HG03469 (cell line): ENCODE measurements at regions not wholly inside any gene's neighbourhood (a gene's known extent, or its start where the extent isn't known, plus 50 kb on each side); places are given as distances from the start of the nearest gene placed in this dataset.
"Not testable (repeated sequence)": the region's sequence is repeated elsewhere in the genome, so short reads cannot be mapped to it uniquely, and the experiment has no call there.

Experiments
- ATAC-seq: cut with Tn5 transposase; IDR thresholded peaks from one replicate; pipeline ENCODE4 v1.9.1; 2021; ENCODE audit warnings: mild to moderate bottlenecking, moderate library complexity, moderate number of reproducible peaks; ENCODE audit not compliant: unreplicated experiment

DNA sequence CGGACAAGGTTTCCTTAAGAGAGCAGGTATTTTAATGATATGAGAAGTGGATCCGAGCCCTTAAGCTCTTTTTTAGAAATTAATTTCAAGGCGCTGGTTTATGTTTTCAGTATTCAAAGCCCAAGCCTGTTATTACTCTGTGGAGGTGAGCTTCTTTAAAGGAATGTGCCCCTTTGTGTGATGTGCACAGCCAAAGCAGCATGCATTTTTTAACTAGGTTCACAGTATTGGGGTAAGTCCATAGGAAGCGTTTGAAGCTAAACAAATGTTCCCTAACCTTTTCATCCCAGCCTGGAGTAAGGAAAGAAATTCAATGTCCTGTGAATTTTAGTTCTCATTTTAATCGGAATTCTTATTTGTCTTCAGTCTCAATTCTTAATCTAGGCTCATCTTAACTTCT is 217.5 kb downstream of the KCTD12 start:
- no peak for ATAC-seq

DNA sequence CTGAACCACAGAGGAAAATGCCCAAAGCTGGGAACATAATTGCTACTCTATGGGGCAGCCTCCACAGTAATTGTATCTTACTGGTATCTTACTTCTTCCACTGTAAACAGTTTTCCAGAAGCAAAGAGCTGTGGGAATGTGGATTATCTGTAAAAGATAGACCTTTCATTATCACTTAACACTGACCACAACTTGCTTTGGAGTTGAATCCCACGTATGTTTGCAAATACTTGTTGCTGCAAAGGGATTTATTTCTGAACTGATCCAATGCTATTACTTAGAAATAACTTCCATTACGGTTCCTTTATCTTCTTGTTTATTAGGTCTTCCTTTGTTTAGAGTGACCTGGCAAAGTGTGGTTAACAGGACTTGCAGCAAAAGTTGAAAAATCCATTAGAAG is 218.1 kb downstream of the KCTD12 start:
- no peak for ATAC-seq

DNA sequence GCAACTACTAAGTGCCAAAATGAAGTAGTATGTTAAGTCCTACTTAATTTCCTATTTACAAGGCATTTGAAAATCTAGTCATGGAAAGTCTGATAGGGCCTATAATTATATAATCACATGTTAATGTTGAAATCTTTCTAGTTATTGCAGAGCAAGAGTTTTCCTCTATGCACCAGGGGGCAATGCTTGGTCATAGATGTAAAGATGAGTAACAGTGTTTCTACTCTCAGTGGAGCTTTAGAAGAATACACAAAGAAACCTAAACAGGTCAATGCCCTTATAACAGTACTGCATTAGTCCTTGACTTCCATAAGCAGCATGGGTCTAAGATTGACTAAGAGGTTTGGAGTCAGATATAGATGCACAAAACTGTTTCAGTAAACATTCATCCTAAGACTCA is 218.7 kb downstream of the KCTD12 start:
- ATAC-seq, result no peak

DNA sequence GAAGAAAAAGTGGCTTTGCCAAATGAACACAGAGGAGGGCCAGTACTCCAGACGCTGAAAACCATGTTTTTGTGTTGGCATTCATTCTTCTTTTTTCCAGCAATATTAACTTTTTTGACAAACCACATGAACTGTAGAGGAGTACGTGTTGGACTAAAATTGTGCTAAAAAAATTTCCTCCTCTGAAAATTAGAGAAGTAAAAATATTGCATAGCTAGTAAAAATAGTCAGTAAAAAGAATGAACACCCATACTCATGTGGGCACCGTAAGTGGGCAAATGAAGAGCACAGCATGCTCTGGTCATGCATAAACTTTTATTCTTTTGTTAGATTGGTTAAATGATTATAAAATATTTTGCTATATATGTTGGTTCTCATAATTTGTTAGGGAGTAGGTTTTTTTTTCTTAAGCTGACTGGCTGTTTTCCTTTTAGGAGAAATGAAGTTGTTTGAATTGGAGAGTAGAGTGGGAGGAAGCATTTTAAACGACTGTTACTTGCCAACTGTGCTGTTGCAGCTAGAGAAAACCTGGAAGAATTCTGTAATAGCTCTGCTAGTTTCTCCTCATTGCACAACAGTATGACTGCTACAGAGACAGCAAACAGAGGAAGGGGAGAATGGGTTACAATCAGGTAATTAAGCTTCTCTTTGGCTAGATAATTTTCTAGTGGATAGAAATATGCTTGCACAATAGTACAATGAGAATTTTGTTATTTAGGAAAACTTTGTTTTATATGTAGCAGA is 222.4 kb downstream of the KCTD12 start:
- no peak for ATAC-seq

DNA sequence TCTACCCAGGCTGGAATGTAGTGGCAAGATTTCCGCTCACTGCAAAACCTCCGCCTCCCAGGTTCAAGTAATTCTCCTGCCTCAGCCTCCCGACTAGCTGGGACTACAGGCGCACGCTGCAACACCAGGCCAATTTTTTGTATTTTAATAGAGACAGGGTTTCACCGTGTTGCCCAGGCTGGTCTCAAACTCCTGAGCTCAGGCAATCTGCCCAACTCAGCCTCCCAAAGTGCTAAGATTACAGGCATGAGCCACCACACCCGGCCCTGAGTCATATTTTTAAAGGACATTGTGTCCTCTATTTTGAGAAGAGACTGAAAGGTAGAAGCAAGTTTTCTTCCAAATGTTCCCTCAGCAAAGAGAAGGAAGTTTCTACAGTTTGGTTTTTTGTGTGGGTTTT is 227.1 kb downstream of the KCTD12 start:
- not testable (repeated sequence) for ATAC-seq

DNA sequence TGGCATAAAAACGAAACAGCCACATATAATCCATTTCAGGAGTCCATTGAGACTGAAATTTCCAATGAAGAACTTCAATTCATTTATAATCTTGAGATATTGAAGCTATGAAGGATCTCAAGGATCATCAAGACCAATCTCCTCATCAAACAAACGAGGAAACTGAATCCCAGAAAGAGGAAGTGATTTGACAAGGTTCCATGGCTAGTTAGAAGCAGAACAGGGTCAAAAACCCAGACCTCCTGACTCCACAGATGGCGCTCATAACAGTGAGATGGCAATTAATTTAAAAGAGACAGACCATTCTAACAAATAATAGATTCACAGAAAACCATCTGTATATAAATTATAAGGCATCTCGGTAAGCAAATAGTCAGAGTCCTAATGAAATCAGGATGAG is 229.7 kb downstream of the KCTD12 start:
- ATAC-seq, result no peak

DNA sequence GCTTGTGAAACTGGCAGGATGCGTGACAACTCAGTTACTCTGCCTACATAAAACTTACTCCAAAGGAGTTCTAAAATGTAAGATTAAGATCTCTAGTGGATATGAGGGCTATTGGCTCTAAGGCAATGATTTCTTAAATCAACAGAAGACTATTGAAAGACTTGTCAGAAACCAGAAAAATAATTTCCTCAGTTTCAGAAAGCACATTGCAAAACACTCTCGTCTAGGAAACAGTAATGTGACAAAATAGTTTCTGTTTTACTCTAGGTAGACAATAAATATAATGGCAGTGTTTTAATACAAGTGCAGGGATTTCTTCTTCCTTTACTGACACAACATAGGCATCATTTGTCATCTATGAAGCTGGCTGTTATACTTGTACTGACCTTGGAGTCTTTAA is 230.1 kb downstream of the KCTD12 start:
- no peak for ATAC-seq

DNA sequence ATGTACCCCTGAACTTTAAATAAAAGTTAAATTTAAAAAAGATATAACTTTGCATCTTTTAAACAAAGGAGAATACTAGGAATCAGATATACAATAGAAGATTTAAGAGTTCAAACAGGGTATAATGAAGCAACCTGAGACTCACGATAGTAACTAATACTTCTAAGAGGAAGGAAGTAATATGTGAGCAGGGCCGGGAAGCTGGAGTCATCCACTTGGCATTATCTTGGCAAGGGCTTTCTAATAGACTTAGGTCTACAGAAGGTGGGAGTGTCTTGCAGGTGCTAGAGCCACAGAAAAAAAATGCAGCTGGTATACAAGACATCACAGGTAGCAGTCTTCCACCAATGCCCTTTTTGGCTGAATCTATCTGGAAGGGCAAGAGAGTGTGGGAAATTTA is 231.9 kb downstream of the KCTD12 start:
- ATAC-seq, result no peak

DNA sequence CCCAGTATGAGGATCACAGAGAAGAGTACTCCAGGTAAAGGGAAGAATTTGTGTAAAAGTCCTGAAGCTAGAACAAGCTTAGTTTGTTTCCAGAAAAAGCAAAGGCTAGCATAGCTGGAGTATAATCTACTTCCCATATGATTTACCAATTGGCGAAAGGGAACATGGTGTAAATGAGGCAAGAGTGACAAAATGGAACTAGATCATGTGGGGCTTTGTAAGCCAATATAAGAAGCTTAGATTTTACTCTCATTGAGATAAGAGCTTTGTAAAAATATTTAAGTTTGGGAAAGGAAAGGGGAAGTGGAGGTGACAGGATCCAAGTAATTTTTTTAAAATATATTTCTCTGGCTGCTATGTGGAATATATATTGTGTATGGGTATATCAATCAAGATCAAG is 234.9 kb downstream of the KCTD12 start:
- ATAC-seq, result no peak

DNA sequence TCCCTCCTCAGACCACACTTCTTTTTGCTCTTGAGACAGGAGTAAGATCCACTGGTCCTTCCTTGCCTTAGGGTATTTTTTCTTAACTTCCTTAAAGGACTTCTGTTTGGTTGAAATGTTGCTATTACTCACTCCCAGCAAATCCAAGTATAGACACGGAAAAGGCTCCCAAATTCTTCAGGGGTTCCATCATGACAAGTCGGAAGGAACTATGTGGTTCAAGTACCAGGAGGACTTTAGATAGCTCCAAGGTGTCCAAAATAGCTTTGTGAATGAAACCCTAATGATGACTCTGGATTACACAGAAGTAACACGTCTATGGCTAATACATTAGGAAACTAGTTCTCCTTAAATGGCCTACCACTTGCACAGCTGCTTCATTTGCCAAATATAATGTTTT is 238.7 kb downstream of the KCTD12 start:
- no peak for ATAC-seq

DNA sequence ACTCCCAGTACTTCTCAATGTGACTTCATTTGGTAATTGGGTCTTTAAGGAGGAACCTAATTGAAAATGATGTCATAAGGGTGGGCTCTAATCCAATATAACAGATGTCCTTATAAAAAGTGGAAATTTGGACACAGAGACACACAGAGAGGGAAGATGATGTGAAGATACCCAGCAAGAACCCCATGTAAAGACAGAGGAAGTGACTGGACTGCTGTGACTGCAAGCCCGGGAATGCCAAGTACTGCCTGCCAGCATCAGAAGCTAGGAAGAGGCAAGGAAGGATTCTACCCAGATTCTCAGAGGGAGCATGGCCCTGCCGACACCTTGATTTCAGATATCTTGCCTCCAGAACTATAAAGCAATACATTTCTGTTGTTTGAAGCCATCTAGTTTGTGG is 239.3 kb downstream of the KCTD12 start:
- no peak for ATAC-seq

DNA sequence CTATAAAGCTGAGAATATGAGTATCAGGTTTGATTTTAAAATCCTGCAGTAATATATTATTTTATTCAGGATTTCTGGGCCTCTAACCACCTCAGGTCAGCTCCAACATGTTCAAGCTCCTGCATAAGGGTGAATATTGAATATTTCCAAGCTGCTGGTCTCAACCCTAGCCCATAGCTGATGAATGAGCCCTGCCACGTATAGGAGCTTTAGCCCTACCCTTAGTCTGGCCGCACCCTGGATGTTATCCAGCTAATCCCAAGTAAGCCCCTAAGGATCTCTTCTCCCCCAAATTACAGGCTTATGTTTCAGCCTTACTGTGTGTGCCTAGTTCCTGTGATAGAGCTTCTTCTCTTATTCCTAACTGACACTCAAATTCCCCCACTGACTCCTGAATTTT is 240.6 kb downstream of the KCTD12 start:
- ATAC-seq, result no peak

DNA sequence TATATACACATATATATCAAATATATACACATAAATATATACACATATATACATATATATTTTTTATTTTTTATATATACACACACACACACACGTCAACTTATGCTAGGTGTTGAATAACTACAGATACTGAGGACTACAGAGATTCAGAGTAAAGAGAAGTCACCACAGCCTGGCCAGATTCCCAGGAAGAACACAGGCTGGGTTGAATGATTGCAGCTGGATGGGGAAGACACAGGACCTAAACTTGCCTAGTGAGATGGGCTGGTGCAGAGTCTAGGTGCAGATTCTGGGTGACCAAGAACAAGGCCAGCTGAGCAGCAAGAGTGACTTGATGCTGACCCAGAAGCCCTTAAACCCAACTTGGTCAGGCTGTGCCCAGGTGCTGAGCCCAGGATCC is 241.3 kb downstream of the KCTD12 start:
- ATAC-seq, result no peak

DNA sequence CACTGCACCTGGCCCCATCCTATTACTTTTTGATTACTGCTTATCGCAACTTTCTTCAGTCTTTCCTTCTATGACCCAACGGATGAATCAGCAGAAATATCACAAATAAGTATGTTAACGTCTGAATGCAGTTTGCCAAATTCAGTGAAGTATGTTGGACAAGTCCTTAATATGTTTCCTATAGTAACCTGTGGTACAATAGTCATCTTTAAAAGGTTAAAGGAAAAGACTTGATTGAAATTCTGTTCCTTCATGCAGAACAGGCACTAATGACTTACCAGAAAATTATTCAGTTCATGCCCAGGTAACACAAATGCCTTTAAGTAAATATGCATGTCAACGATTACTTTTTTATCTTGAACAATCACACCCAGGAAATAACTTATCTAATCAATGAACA is 242.6 kb downstream of the KCTD12 start:
- no peak for ATAC-seq

DNA sequence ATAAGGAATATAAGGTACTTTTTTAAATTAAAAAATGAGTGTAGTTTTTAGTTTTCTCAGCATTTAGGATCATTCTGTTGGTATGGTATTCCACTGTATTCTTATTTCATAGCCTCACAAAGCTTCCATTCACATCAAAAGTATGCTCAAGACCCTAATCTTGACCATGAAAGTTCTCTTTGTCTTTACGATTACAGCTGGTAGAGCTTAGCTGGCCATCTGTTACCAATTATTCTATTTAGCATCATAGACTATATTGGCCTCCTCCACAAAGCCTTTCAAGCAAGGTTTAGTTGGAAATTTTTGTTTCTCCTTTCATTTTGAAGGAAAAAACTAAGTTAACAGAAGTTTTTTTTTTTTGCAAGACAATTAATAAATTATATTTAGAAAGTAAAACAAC is 245.1 kb downstream of the KCTD12 start:
- ATAC-seq, result no peak

DNA sequence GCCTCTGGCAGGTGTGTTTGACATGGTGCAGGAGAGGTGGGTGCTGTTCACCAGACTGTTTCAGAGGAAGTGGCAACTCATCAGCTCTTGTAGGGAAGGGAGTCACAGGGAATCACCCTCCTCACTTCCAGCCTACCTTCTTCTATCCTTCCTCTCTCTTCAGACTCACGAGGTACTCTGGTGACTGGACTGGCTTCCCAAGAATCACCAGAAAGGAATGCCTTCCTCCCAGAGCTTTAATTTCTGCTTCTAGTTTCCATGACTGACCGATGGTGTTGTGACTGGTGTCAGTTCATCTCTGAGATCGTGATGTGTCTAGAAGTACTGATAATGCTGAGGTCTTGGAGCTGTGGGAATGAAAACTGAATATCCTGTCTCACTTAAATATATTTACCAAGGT is 247.3 kb downstream of the KCTD12 start:
- ATAC-seq, result no peak

DNA sequence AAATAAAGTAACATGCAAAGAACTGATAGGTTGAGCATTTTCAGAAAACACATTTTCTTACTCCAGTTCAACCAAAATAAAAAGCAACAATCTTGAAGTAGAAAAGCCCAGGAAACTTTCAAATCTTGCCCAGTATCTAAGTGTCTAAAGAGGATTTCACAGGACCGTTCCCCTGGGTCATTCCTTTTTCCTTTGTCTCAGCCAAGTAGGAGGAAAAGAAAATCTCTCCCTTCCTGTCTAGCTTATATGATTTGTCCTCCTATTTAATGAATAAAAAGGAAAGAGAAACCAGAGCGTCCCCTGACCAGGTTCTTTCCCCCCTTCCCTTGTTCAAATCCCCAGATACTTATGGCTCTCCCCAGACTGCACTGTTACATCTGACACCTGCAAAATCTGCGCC is 248.0 kb downstream of the KCTD12 start:
- no peak for ATAC-seq

DNA sequence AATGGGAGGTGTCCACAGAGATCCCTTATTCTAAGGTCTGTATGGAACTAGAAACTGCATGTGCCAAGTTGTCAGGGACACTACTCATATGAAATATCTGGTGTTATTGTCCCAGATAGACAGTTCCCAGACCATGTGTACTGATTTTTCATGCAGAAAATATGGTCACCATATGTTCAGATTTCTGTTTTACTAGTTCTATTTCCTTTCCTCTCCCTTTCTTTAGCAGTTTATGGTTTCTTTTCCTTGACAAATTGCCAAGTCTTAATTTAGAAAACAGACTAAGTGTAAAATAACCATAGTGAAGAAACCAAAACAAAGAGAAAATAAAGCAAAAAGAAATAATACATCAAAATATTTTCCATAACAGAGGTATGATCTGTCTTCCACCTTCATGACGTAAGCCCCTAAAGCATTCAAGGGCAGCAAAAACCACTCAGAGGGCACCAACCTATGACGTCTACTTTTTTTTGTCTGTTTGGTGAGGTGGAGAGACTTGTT is 248.5 kb downstream of the KCTD12 start:
- ATAC-seq, result no peak

DNA sequence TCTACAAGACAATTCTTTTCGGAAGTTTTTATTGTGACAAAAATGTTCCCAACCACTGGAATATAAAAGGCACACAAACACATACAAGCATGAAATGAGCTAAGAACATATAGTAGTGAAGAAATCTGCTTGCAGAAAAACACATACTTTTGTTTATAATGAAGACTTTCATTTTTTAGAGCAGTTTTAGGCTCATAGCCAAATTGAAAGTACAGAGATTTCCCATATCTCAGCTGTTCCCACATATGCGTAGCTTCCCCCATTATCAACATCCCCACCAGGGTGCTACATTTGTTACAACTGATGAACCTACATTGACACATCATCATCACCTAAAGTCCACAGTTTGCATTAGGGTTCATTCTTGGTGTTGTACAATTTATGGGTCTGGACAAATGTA is 249.4 kb downstream of the KCTD12 start:
- no peak for ATAC-seq

DNA sequence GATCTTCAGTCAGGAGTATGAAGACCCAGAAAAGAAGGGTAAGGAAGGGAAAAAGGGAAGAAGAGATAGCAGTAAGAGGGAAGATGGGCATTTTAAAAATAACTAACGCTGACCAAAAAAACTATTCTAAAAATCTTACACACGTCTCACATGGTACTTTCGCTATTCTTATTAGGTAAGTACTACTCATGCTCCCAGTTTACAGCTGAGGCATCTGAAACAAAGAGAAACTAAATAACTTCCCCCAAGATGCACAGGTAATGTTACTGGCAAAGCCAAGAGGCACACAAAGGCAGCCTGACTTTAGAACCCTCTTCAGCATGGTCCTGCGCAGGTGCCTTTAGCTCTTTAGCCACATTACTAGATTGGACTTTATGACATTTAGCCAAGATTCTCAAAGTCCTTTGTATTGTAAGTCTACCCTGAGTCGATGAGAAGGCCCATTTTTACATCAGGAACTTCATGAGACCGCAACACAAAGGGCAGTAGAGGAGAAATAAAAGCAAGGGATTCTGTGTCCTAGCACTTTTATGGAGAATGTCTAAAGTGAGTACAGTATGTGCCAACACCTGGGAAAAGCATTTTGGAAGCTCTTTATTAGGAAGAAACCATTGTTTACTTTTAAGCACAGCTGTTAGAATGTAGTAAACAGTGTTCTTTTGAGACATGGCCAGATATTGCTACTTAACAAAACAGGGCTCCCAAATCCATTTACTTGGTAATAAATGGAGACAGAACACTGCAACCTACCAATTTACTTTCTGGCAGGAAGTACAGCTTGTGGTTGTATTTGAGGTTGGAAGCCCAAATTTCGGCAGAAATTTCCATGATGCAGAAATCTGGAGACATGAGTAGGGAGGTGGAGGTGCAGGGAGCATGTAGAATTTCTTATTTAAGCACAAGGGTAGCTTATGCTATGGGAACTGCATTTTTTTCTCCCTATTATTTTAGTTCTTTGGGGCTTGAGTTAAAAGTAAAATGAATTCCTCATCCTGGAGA is 250.7 kb downstream of the KCTD12 start:
- ATAC-seq, result peak; percentile 50

DNA sequence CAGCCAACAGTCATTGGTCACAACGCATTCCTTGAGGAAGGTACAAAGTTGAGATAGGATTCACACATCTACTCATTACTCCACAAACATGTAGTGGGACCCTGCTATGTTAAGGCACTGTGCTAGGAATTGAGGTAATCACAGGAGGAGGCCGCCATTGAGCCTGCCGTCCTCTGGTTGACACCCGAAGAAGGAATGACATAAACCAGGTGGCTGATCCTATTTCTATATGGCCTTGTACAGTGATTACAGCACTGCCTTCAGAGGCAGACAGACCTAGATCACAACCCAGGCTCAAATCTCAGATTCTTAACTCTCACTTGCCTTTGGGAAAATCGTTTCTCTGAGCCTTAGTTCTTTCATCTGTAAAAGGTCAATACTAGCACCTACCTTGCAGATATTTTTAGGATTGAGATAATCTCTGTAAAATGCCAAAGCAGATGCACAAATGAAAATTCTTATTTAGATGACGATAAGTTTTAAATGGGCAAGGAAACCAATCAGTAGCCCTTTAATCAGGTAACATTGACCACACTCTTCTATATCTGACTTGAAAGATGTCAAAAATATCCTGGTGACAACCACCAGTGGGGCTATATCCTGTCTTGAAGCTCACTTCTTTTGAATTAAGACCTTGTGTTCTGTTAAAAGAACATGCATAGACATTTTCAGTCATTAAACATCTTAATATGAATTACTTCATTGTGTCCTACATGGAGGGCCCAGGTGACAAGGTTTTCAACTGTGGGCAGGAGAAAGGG is 251.6 kb downstream of the KCTD12 start:
- ATAC-seq, result peak; percentile 43
